GM21528 (cell line): ENCODE measurements at regions not wholly inside any gene's neighbourhood (a gene's known extent, or its start where the extent isn't known, plus 50 kb on each side); places are given as distances from the start of the nearest gene placed in this dataset.

Experiments
- ATAC-seq: cut with Tn5 transposase; IDR thresholded peaks from one replicate; pipeline ENCODE4 v1.9.1; 2021; ENCODE audit warnings: mild to moderate bottlenecking, moderate library complexity; ENCODE audit not compliant: unreplicated experiment, low FRiP score

GRCh38 chr12:92297405-92297804 is 151.8 kb upstream of the BTG1 start:
- ATAC-seq, result no peak

- no peak for ATAC-seq
These were observed 149.9 kb upstream of the BTG1 start for GRCh38 chr12:92295523-92295922.

- no peak for ATAC-seq
These were observed 149.2 kb upstream of the BTG1 start for GRCh38 chr12:92294676-92295440.

GRCh38 chr12:92292016-92292415 is 146.4 kb upstream of the BTG1 start:
- no peak for ATAC-seq

- ATAC-seq, result no peak
These were observed 145.2 kb upstream of the BTG1 start for GRCh38 chr12:92290886-92291285.

- no peak for ATAC-seq
These were observed 144.7 kb upstream of the BTG1 start for GRCh38 chr12:92290350-92290695.

GRCh38 chr12:92289629-92290349 is 144.1 kb upstream of the BTG1 start:
- ATAC-seq, result no peak

- no peak for ATAC-seq
These were observed 142.9 kb upstream of the BTG1 start for GRCh38 chr12:92288561-92288960.

GRCh38 chr12:92278378-92278828 is 132.8 kb upstream of the BTG1 start:
- ATAC-seq, result no peak

GRCh38 chr12:92277795-92278194 is 132.1 kb upstream of the BTG1 start:
- ATAC-seq, result no peak

GRCh38 chr12:92276276-92276675 is 130.6 kb upstream of the BTG1 start:
- no peak for ATAC-seq

- ATAC-seq, result no peak
These were observed 130.0 kb upstream of the BTG1 start for GRCh38 chr12:92275443-92276154.

- no peak for ATAC-seq
These were observed 127.4 kb upstream of the BTG1 start for GRCh38 chr12:92273076-92273475.

- no peak for ATAC-seq
These were observed 126.7 kb upstream of the BTG1 start for GRCh38 chr12:92272061-92272964.

GRCh38 chr12:92271341-92271740 is 125.7 kb upstream of the BTG1 start:
- no peak for ATAC-seq

- ATAC-seq, result no peak
These were observed 124.9 kb upstream of the BTG1 start for GRCh38 chr12:92270521-92270920.

- ATAC-seq, result no peak
These were observed 123.3 kb upstream of the BTG1 start for GRCh38 chr12:92268946-92269345.

GRCh38 chr12:92261692-92262091 is 116.0 kb upstream of the BTG1 start:
- ATAC-seq, result no peak

GRCh38 chr12:92261071-92261470 is 115.4 kb upstream of the BTG1 start:
- no peak for ATAC-seq

GRCh38 chr12:92259696-92260251 is 114.1 kb upstream of the BTG1 start:
- ATAC-seq, result no peak
